ENCODE measurements at regions not wholly inside any gene's neighbourhood (a gene's known extent, or its start where the extent isn't known, plus 50 kb on each side); places are given as distances from the start of the nearest gene placed in this dataset.

GRCh38 chr4:180596888-180597483 is 1646.2 kb upstream of the TENM3 start:
- FAIRE-seq: no peak

GRCh38 chr4:180598281-180598680 is 1644.9 kb upstream of the TENM3 start:
- no peak for FAIRE-seq
- intact Hi-C loops (cut with DNase I): no loop called here

More at GRCh38 chr4:180596888-180597483, 1646.2 kb upstream of the TENM3 start:
- no peak overlapping the region for H3K4me3 ChIP-seq (ENCODE audit: low read length in 3 of 3)
- TF ChIP-seq CTCF (IDR thresholded peaks at IDR 0.05; ENCODE audit: borderline replicate concordance, extremely low read depth, insufficient read depth): no peak
- intact Hi-C loops (cut with DNase I): no loop called here
- H3K9ac ChIP-seq (ENCODE audit: low read length in 3 of 3): no peak overlapping the region
- H3K9me3 ChIP-seq (ENCODE audit: control insufficient read depth in 2 of 3, insufficient read depth in 1 of 3, low read length in 3 of 3): no peaks in the 10 kb centered on the region
- no peak overlapping the region for H3K27ac ChIP-seq (ENCODE audit: low read depth in 2 of 2, low read length in 2 of 2)
- no peak for DNase-seq
- no peaks in the 10 kb centered on the region for H3K4me1 ChIP-seq (ENCODE audit: control insufficient read depth in 2 of 3, insufficient read depth in 2 of 3, low read depth in 1 of 3, low read length in 3 of 3)
- H3K36me3 ChIP-seq (ENCODE audit: control insufficient read depth in 2 of 3, insufficient read depth in 3 of 3, low read length in 3 of 3): no peaks in the 10 kb centered on the region
- H3K27me3 ChIP-seq (ENCODE audit: control insufficient read depth, insufficient read depth, low read length): no peaks in the 10 kb centered on the region

GRCh38 chr4:180603791-180604190 is 1639.4 kb upstream of the TENM3 start:
- no peaks in the 10 kb centered on the region for H3K4me1 ChIP-seq (ENCODE audit: control insufficient read depth in 2 of 3, insufficient read depth in 2 of 3, low read depth in 1 of 3, low read length in 3 of 3)
- peak in 2 of 5 donors; percentile 11 to 13 for DNase-seq
- H3K9me3 ChIP-seq (ENCODE audit: control insufficient read depth in 2 of 3, insufficient read depth in 1 of 3, low read length in 3 of 3): no peaks in the 10 kb centered on the region
- FAIRE-seq: no peak
- H3K36me3 ChIP-seq (ENCODE audit: control insufficient read depth in 2 of 3, insufficient read depth in 3 of 3, low read length in 3 of 3): no peaks in the 10 kb centered on the region
- no peak overlapping the region for H3K4me3 ChIP-seq (ENCODE audit: low read length in 3 of 3)
- intact Hi-C loops (cut with DNase I): no loop called here
- H3K27ac ChIP-seq (ENCODE audit: low read depth in 2 of 2, low read length in 2 of 2): no peak overlapping the region
- TF ChIP-seq CTCF (IDR thresholded peaks at IDR 0.05; ENCODE audit: borderline replicate concordance, extremely low read depth, insufficient read depth): no peak
- H3K27me3 ChIP-seq (ENCODE audit: control insufficient read depth, insufficient read depth, low read length): no peaks in the 10 kb centered on the region
- no peak overlapping the region for H3K9ac ChIP-seq (ENCODE audit: low read length in 3 of 3)

More at GRCh38 chr4:180598281-180598680, 1644.9 kb upstream of the TENM3 start:
- no peaks in the 10 kb centered on the region for H3K9me3 ChIP-seq (ENCODE audit: control insufficient read depth in 2 of 3, insufficient read depth in 1 of 3, low read length in 3 of 3)
- no peak overlapping the region for H3K4me3 ChIP-seq (ENCODE audit: low read length in 3 of 3)
- H3K9ac ChIP-seq (ENCODE audit: low read length in 3 of 3): no peak overlapping the region
- H3K27me3 ChIP-seq (ENCODE audit: control insufficient read depth, insufficient read depth, low read length): no peaks in the 10 kb centered on the region
- no peak for TF ChIP-seq CTCF (IDR thresholded peaks at IDR 0.05; ENCODE audit: borderline replicate concordance, extremely low read depth, insufficient read depth)
- no peaks in the 10 kb centered on the region for H3K4me1 ChIP-seq (ENCODE audit: control insufficient read depth in 2 of 3, insufficient read depth in 2 of 3, low read depth in 1 of 3, low read length in 3 of 3)
- no peaks in the 10 kb centered on the region for H3K36me3 ChIP-seq (ENCODE audit: control insufficient read depth in 2 of 3, insufficient read depth in 3 of 3, low read length in 3 of 3)
- H3K27ac ChIP-seq (ENCODE audit: low read depth in 2 of 2, low read length in 2 of 2): no peak overlapping the region
- DNase-seq: no peak

GRCh38 chr4:180610324-180610723 is 1632.9 kb upstream of the TENM3 start:
- Histone ChIP-seq H3K36me3 (ENCODE audit: control insufficient read depth in 2 of 3, insufficient read depth in 3 of 3, low read length in 3 of 3) (no peaks in the 10 kb centered on the region), H3K4me1 (ENCODE audit: control insufficient read depth in 2 of 3, insufficient read depth in 2 of 3, low read depth in 1 of 3, low read length in 3 of 3) (no peaks in the 10 kb centered on the region), H3K27me3 (ENCODE audit: control insufficient read depth, insufficient read depth, low read length) (no peaks in the 10 kb centered on the region), H3K27ac (ENCODE audit: low read depth in 2 of 2, low read length in 2 of 2) (no peak overlapping the region), H3K9me3 (ENCODE audit: control insufficient read depth in 2 of 3, insufficient read depth in 1 of 3, low read length in 3 of 3) (no peaks in the 10 kb centered on the region), H3K4me3 (ENCODE audit: low read length in 3 of 3) (no peak overlapping the region), H3K9ac (ENCODE audit: low read length in 3 of 3) (no peak overlapping the region)
- FAIRE-seq (no peak), DNase-seq (no peak)
- no peak for TF ChIP-seq CTCF (IDR thresholded peaks at IDR 0.05; ENCODE audit: borderline replicate concordance, extremely low read depth, insufficient read depth)
- intact Hi-C loops (cut with DNase I): no loop called here

Data from kidney (tissue), 13 donors.